ENCODE measurements at regions not wholly inside any gene's neighbourhood (a gene's known extent, or its start where the extent isn't known, plus 50 kb on each side); places are given as distances from the start of the nearest gene placed in this dataset.

DNA sequence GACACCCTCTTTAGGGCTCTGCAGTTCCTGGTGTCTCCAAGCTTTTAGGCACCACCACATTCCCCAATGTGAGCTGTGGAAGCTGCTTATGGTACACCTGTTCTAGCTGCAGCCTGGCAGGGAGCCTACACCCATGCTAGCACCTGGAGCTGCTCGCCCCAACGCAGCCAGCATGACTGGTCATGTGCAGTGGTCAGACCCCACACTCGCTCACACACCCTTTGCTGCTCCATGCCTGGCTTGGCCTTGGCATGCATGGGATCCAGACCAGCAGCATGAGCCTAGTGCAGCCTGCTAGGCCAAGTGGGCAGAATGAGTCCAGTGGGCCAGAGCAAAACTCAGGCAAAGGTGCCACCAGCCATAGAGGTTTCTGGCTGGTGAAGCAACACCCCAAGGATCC is 86.4 kb upstream of the OSBPL8 start (continued):
- TF ChIP-seq, protein P1, sequence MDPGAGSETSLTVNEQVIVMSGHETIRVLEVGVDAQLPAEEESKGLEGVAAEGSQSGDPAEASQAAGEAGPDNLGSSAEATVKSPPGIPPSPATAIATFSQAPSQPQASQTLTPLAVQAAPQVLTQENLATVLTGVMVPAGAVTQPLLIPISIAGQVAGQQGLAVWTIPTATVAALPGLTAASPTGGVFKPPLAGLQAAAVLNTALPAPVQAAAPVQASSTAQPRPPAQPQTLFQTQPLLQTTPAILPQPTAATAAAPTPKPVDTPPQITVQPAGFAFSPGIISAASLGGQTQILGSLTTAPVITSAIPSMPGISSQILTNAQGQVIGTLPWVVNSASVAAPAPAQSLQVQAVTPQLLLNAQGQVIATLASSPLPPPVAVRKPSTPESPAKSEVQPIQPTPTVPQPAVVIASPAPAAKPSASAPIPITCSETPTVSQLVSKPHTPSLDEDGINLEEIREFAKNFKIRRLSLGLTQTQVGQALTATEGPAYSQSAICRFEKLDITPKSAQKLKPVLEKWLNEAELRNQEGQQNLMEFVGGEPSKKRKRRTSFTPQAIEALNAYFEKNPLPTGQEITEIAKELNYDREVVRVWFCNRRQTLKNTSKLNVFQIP (CRISPR knock-in tag; IDR thresholded peaks at IDR 0.05; ENCODE audit: borderline replicate concordance, low read depth): no peak
- TF ChIP-seq RARB (CRISPR knock-in tag; IDR thresholded peaks at IDR 0.05) (no peak), ZC3H10 (CRISPR knock-in tag; IDR thresholded peaks at IDR 0.05) (no peak), ZNF565 (CRISPR knock-in tag; conservative IDR thresholded peaks at IDR 0.05; ENCODE audit: low read depth) (no peak)
- TF ChIP-seq, protein P2, sequence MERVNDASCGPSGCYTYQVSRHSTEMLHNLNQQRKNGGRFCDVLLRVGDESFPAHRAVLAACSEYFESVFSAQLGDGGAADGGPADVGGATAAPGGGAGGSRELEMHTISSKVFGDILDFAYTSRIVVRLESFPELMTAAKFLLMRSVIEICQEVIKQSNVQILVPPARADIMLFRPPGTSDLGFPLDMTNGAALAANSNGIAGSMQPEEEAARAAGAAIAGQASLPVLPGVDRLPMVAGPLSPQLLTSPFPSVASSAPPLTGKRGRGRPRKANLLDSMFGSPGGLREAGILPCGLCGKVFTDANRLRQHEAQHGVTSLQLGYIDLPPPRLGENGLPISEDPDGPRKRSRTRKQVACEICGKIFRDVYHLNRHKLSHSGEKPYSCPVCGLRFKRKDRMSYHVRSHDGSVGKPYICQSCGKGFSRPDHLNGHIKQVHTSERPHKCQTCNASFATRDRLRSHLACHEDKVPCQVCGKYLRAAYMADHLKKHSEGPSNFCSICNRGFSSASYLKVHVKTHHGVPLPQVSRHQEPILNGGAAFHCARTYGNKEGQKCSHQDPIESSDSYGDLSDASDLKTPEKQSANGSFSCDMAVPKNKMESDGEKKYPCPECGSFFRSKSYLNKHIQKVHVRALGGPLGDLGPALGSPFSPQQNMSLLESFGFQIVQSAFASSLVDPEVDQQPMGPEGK (CRISPR knock-in tag; IDR thresholded peaks at IDR 0.05; ENCODE audit: borderline replicate concordance): no peak

DNA sequence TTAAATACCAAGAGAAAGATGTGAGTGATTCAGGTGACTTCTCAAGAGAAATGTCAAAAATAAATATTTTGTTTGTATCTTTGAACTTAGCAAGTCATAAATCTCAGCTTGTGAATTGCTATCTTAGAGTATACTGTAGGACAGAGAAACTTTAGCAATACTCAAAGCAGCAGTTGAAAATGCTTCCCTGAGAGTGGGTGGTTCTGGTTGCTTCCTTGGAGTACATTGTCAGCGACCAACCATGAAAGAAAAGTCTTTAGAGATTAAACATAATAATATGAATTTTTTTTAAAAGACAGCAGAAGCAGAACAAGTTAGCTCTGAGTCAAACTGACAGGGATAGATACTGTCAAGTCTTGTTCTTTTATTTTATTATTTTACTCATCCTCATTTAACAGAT is 86.8 kb upstream of the OSBPL8 start:
- no peak for ATAC-seq
- no peak for TF ChIP-seq ESRRG (CRISPR knock-in tag; IDR thresholded peaks at IDR 0.05)
- no peak for TF ChIP-seq BACH2 (CRISPR knock-in tag; IDR thresholded peaks at IDR 0.05; ENCODE audit: borderline replicate concordance)
- TF ChIP-seq ZC3H10 (CRISPR knock-in tag; IDR thresholded peaks at IDR 0.05): no peak
- no peak for TF ChIP-seq ZFP30 (CRISPR knock-in tag; IDR thresholded peaks at IDR 0.05)
- TF ChIP-seq, protein P3, sequence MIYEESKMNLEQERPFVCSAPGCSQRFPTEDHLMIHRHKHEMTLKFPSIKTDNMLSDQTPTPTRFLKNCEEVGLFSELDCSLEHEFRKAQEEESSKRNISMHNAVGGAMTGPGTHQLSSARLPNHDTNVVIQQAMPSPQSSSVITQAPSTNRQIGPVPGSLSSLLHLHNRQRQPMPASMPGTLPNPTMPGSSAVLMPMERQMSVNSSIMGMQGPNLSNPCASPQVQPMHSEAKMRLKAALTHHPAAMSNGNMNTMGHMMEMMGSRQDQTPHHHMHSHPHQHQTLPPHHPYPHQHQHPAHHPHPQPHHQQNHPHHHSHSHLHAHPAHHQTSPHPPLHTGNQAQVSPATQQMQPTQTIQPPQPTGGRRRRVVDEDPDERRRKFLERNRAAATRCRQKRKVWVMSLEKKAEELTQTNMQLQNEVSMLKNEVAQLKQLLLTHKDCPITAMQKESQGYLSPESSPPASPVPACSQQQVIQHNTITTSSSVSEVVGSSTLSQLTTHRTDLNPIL (CRISPR knock-in tag; IDR thresholded peaks at IDR 0.05; ENCODE audit: low read depth): no peak
- TF ChIP-seq ZNF8 (CRISPR knock-in tag; IDR thresholded peaks at IDR 0.05): no peak

DNA sequence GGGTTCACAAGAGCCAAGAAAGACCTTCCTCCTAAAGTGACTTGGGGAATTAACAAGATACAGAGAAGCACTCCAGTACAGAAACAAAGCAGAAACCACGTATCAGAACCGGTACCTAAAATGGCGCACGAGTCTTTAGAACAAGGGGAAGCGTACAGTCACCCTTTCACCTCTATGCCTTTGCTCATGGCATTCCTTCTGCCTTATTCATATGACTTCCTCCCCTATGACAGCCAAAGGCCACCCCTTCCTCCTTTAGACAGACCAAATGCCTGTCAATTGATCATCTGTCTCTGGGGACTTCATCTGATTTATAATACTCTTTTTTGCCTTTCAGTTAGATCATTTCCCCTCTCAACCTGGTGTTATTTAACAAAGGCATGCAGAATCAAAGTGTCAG is 89.5 kb upstream of the OSBPL8 start:
- no peak for ATAC-seq
- TF ChIP-seq BACH2 (CRISPR knock-in tag; IDR thresholded peaks at IDR 0.05; ENCODE audit: borderline replicate concordance) (no peak), ZFP30 (CRISPR knock-in tag; IDR thresholded peaks at IDR 0.05) (no peak), GLIS3 (CRISPR knock-in tag; IDR thresholded peaks at IDR 0.05) (no peak), TOX (CRISPR knock-in tag; IDR thresholded peaks at IDR 0.05; ENCODE audit: borderline replicate concordance) (no peak), OSR1 (CRISPR knock-in tag; IDR thresholded peaks at IDR 0.05) (no peak), ZC3H10 (CRISPR knock-in tag; IDR thresholded peaks at IDR 0.05) (no peak), TCF4 (CRISPR knock-in tag; IDR thresholded peaks at IDR 0.05; ENCODE audit: borderline replicate concordance) (no peak), ZNF565 (CRISPR knock-in tag; conservative IDR thresholded peaks at IDR 0.05; ENCODE audit: low read depth) (no peak), ARNTL (CRISPR knock-in tag; IDR thresholded peaks at IDR 0.05; ENCODE audit: borderline replicate concordance, low read depth) (no peak), ISL1 (CRISPR knock-in tag; IDR thresholded peaks at IDR 0.05) (no peak), ZFP3 (CRISPR knock-in tag; IDR thresholded peaks at IDR 0.05) (no peak), CSDC2 (CRISPR knock-in tag; IDR thresholded peaks at IDR 0.05) (no peak), ZNF8 (CRISPR knock-in tag; IDR thresholded peaks at IDR 0.05) (no peak), SNAI2 (CRISPR knock-in tag; IDR thresholded peaks at IDR 0.05) (no peak), ESRRG (CRISPR knock-in tag; IDR thresholded peaks at IDR 0.05) (no peak)
- TF ChIP-seq, protein P2 (CRISPR knock-in tag; IDR thresholded peaks at IDR 0.05; ENCODE audit: borderline replicate concordance): no peak
- TF ChIP-seq, protein P4, sequence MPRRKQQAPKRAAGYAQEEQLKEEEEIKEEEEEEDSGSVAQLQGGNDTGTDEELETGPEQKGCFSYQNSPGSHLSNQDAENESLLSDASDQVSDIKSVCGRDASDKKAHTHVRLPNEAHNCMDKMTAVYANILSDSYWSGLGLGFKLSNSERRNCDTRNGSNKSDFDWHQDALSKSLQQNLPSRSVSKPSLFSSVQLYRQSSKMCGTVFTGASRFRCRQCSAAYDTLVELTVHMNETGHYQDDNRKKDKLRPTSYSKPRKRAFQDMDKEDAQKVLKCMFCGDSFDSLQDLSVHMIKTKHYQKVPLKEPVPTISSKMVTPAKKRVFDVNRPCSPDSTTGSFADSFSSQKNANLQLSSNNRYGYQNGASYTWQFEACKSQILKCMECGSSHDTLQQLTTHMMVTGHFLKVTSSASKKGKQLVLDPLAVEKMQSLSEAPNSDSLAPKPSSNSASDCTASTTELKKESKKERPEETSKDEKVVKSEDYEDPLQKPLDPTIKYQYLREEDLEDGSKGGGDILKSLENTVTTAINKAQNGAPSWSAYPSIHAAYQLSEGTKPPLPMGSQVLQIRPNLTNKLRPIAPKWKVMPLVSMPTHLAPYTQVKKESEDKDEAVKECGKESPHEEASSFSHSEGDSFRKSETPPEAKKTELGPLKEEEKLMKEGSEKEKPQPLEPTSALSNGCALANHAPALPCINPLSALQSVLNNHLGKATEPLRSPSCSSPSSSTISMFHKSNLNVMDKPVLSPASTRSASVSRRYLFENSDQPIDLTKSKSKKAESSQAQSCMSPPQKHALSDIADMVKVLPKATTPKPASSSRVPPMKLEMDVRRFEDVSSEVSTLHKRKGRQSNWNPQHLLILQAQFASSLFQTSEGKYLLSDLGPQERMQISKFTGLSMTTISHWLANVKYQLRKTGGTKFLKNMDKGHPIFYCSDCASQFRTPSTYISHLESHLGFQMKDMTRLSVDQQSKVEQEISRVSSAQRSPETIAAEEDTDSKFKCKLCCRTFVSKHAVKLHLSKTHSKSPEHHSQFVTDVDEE (CRISPR knock-in tag; IDR thresholded peaks at IDR 0.05): no peak
- TF ChIP-seq, protein P3 (CRISPR knock-in tag; IDR thresholded peaks at IDR 0.05; ENCODE audit: low read depth): no peak
- TF ChIP-seq, protein P5, sequence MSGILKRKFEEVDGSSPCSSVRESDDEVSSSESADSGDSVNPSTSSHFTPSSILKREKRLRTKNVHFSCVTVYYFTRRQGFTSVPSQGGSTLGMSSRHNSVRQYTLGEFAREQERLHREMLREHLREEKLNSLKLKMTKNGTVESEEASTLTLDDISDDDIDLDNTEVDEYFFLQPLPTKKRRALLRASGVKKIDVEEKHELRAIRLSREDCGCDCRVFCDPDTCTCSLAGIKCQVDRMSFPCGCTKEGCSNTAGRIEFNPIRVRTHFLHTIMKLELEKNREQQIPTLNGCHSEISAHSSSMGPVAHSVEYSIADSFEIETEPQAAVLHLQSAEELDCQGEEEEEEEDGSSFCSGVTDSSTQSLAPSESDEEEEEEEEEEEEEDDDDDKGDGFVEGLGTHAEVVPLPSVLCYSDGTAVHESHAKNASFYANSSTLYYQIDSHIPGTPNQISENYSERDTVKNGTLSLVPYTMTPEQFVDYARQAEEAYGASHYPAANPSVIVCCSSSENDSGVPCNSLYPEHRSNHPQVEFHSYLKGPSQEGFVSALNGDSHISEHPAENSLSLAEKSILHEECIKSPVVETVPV (CRISPR knock-in tag; IDR thresholded peaks at IDR 0.05): no peak
- TF ChIP-seq, protein P1 (CRISPR knock-in tag; IDR thresholded peaks at IDR 0.05; ENCODE audit: borderline replicate concordance, low read depth): no peak
